ENCODE measurements at regions not wholly inside any gene's neighbourhood (a gene's known extent, or its start where the extent isn't known, plus 50 kb on each side); places are given as distances from the start of the nearest gene placed in this dataset.

DNA sequence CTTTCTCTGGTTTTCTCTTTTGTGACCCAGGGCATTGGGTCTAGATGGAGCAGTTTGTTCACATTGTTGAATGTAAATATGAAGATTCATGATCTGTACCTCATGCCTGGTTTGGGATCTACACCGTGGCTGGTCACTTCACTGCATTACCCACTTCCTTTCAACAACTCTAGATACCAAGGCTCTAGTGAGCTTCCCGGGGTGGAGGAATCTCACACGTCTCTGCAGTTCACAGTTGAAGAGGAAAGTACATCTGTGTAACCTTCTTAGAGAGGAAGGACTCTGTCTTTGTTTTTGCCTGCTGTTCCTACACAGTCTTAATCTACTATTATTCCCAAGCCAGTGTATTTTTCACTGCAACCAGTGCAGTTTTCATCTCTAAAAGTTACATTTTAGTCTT, 574.8 kb downstream of the MBD2 start:
- H3K27me3 ChIP-seq (ENCODE audit: control insufficient read depth in 5 of 5, insufficient read depth in 4 of 5, low read length in 5 of 5), result no peaks in the 10 kb centered on the region
- no peak overlapping the region for H3K4me3 ChIP-seq (ENCODE audit: low read depth in 1 of 5, low read length in 5 of 5)
- no peaks in the 10 kb centered on the region for H3K9me3 ChIP-seq (ENCODE audit: control insufficient read depth in 5 of 5, low read length in 5 of 5)
- no peak overlapping the region for H3K27ac ChIP-seq (ENCODE audit: low read depth, low read length)
- no peaks in the 10 kb centered on the region for H3K36me3 ChIP-seq (ENCODE audit: control insufficient read depth in 5 of 5, insufficient read depth in 5 of 5, low read length in 5 of 5)
- H3K9ac ChIP-seq (ENCODE audit: low read length in 5 of 5), result no peak overlapping the region
- H3K4me1 ChIP-seq (ENCODE audit: control insufficient read depth in 5 of 5, insufficient read depth in 5 of 5, low read length in 5 of 5), result no peaks in the 10 kb centered on the region

DNA sequence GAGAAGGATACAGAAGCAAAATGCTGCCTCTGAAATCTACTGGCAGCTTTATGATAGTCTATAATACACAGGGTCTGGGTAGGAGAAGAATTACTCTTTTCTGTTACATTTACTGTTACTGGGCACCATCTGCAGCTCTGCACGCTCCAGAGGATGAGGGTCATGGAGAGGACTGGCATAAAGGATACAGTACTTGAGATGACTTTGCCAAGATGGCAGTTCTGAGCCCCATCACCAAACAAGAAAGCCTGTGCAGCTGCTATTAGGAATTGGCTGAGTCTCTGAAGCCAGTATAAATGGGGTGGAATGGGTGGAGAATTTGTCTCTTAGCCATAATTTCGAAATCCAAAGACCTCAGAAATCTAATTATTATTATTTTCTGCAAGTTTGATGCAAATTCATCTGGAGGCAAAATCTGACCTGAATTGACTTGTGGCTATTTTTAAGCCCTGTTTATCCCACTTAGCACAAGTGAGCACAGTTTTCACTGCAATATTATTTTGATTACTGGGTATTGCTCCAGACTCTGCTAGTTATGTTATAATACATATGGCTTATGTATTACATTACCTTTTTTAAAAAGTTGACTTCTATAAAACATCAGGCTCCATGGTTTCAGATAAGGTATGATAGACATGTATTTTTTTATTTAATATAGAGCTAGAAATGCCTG, 579.5 kb downstream of the MBD2 start:
- H3K9ac ChIP-seq (ENCODE audit: low read length in 5 of 5), result no peak overlapping the region
- H3K4me3 ChIP-seq (ENCODE audit: low read depth in 1 of 5, low read length in 5 of 5), result no peak overlapping the region
- peaks cover 0 to under 1% (median 0%) of the 10 kb centered on the region in 5 donors for H3K9me3 ChIP-seq (ENCODE audit: control insufficient read depth in 5 of 5, low read length in 5 of 5)
- no peaks in the 10 kb centered on the region for H3K27me3 ChIP-seq (ENCODE audit: control insufficient read depth in 5 of 5, insufficient read depth in 4 of 5, low read length in 5 of 5)
- no peaks in the 10 kb centered on the region for H3K4me1 ChIP-seq (ENCODE audit: control insufficient read depth in 5 of 5, insufficient read depth in 5 of 5, low read length in 5 of 5)
- no peak overlapping the region for H3K27ac ChIP-seq (ENCODE audit: low read depth, low read length)
- no peaks in the 10 kb centered on the region for H3K36me3 ChIP-seq (ENCODE audit: control insufficient read depth in 5 of 5, insufficient read depth in 5 of 5, low read length in 5 of 5)

DNA sequence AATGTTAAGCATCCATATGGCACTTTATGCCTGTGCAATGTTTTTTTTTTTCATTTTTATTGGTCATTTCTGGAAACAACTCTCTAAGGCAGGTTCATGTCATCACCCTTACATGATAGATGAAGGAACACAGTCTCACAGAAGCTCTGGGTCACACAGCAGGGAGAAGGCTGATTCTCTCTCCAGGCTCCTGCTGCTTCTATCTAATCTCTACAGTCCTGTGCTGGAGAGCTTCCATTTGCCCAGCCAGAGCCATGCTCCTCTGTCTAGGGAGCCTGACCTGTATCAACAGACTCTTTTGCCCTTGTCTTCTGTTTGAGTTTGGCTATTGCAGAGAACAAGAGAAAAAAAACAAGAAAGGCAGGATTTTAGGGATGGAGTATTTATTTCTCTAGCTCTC, 584.8 kb downstream of the MBD2 start:
- H3K36me3 ChIP-seq (ENCODE audit: control insufficient read depth in 5 of 5, insufficient read depth in 5 of 5, low read length in 5 of 5), result no peaks in the 10 kb centered on the region
- H3K27ac ChIP-seq (ENCODE audit: low read depth, low read length), result no peak overlapping the region
- no peaks in the 10 kb centered on the region for H3K27me3 ChIP-seq (ENCODE audit: control insufficient read depth in 5 of 5, insufficient read depth in 4 of 5, low read length in 5 of 5)
- H3K4me1 ChIP-seq (ENCODE audit: control insufficient read depth in 5 of 5, insufficient read depth in 5 of 5, low read length in 5 of 5), result no peaks in the 10 kb centered on the region
- peaks cover 0 to 7% (median 2%) of the 10 kb centered on the region in 5 donors for H3K9me3 ChIP-seq (ENCODE audit: control insufficient read depth in 5 of 5, low read length in 5 of 5)
- H3K4me3 ChIP-seq (ENCODE audit: low read depth in 1 of 5, low read length in 5 of 5), result no peak overlapping the region
- H3K9ac ChIP-seq (ENCODE audit: low read length in 5 of 5), result no peak overlapping the region

DNA sequence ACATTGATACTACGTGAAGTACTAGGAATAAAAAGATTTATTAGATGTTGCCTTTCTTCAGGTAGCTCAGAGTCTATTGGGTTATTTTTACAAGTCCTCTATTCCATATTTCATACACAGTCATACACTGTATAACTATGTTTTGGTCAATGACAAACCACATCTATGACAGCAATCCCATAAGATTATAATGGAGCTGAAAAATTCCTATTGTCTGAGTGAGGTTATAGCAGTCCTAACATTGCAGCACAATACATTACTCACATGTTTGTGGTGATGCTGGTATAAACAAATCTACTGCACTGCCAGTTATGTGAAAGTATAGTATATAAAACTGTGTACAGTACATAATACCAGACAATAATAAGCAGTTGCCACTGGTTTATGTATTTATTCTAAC, 595.1 kb downstream of the MBD2 start:
- Histone ChIP-seq H3K9me3 (ENCODE audit: control insufficient read depth in 5 of 5, low read length in 5 of 5) (no peaks in the 10 kb centered on the region), H3K4me1 (ENCODE audit: control insufficient read depth in 5 of 5, insufficient read depth in 5 of 5, low read length in 5 of 5) (no peaks in the 10 kb centered on the region), H3K27me3 (ENCODE audit: control insufficient read depth in 5 of 5, insufficient read depth in 4 of 5, low read length in 5 of 5) (no peaks in the 10 kb centered on the region), H3K27ac (ENCODE audit: low read depth, low read length) (no peak overlapping the region), H3K4me3 (ENCODE audit: low read depth in 1 of 5, low read length in 5 of 5) (no peak overlapping the region), H3K9ac (ENCODE audit: low read length in 5 of 5) (no peak overlapping the region), H3K36me3 (ENCODE audit: control insufficient read depth in 5 of 5, insufficient read depth in 5 of 5, low read length in 5 of 5) (no peaks in the 10 kb centered on the region)

DNA sequence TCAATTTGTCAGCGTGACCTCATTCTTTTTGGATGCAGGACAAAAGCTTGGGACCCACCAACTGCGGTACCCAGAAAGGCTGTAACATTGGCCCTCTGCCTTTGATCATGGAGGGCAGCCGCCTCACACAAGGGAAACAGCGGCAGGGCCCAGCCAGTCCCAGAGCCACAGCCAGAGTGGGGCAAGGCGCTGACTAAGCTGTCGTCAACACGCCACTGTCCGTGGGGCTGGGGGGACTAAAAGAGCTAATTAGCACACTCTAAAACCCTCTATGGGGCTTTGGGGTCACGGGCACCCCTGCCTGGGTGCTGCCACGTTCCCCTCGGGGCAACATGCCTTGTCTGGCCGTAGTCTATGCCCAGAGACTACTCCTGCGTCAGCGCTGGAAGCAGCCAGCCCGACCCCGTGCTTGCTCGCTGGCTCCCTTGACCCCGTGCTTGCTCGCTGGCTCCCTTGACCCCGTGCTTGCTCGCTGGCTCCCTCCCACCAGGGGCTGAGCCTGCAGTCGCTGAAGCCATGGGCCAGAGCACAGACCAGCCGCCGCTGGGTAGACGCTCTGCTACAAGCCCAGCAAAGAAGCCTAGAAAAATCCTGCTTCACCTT, 598.4 kb downstream of the MBD2 start:
- Histone ChIP-seq H3K4me3 (ENCODE audit: low read depth in 1 of 5, low read length in 5 of 5) (no peak overlapping the region), H3K9ac (ENCODE audit: low read length in 5 of 5) (no peak overlapping the region), H3K36me3 (ENCODE audit: control insufficient read depth in 5 of 5, insufficient read depth in 5 of 5, low read length in 5 of 5) (no peaks in the 10 kb centered on the region), H3K27me3 (ENCODE audit: control insufficient read depth in 5 of 5, insufficient read depth in 4 of 5, low read length in 5 of 5) (no peaks in the 10 kb centered on the region), H3K9me3 (ENCODE audit: control insufficient read depth in 5 of 5, low read length in 5 of 5) (no peaks in the 10 kb centered on the region), H3K27ac (ENCODE audit: low read depth, low read length) (no peak overlapping the region), H3K4me1 (ENCODE audit: control insufficient read depth in 5 of 5, insufficient read depth in 5 of 5, low read length in 5 of 5) (no peaks in the 10 kb centered on the region)

DNA sequence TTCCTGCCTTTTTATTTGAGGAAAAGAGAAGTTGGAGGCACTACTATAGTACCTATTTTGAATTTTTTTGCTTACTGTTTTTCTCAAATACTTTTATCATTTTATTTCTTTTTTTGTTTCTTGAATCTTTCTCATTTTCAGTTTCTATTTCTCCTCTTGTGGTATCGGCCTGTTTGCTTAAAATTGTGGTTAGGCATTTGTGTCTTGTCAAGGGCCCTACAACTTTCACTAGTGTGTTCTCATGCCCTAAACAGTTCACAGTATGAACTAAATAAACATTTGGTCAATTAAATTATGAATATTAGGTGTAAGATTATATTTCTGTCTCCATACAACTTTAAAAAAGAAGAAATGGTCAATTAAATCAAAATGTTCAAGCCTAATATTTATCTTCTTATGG, 613.5 kb downstream of the MBD2 start:
- Histone ChIP-seq H3K27me3 (ENCODE audit: control insufficient read depth in 5 of 5, insufficient read depth in 4 of 5, low read length in 5 of 5) (no peaks in the 10 kb centered on the region), H3K9me3 (ENCODE audit: control insufficient read depth in 5 of 5, low read length in 5 of 5) (no peaks in the 10 kb centered on the region), H3K36me3 (ENCODE audit: control insufficient read depth in 5 of 5, insufficient read depth in 5 of 5, low read length in 5 of 5) (no peaks in the 10 kb centered on the region), H3K27ac (ENCODE audit: low read depth, low read length) (no peak overlapping the region), H3K4me3 (ENCODE audit: low read depth in 1 of 5, low read length in 5 of 5) (no peak overlapping the region), H3K4me1 (ENCODE audit: control insufficient read depth in 5 of 5, insufficient read depth in 5 of 5, low read length in 5 of 5) (no peaks in the 10 kb centered on the region), H3K9ac (ENCODE audit: low read length in 5 of 5) (no peak overlapping the region)

DNA sequence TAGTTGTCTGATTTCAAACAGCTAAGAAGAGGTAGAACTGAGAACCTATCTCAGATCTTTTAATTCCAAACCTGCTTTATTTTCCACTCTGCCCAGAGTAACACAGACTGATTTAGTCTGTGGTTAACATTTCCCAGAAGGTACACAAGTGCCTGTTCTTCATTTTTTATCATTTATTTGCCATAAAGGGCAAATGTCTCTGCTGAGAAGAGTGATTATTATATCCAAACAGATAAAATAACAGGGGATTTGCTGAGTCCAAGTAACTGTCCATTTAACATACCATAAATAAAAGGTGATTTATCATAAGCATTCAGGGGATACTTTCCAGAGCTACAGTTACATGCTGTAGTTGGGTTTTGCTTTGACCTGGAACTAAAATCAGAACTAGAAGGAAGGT, 617.7 kb downstream of the MBD2 start:
- H3K4me1 ChIP-seq (ENCODE audit: control insufficient read depth in 5 of 5, insufficient read depth in 5 of 5, low read length in 5 of 5), result no peaks in the 10 kb centered on the region
- no peak overlapping the region for H3K9ac ChIP-seq (ENCODE audit: low read length in 5 of 5)
- H3K4me3 ChIP-seq (ENCODE audit: low read depth in 1 of 5, low read length in 5 of 5), result no peak overlapping the region
- no peaks in the 10 kb centered on the region for H3K27me3 ChIP-seq (ENCODE audit: control insufficient read depth in 5 of 5, insufficient read depth in 4 of 5, low read length in 5 of 5)
- H3K27ac ChIP-seq (ENCODE audit: low read depth, low read length), result no peak overlapping the region
- no peaks in the 10 kb centered on the region for H3K36me3 ChIP-seq (ENCODE audit: control insufficient read depth in 5 of 5, insufficient read depth in 5 of 5, low read length in 5 of 5)
- no peaks in the 10 kb centered on the region for H3K9me3 ChIP-seq (ENCODE audit: control insufficient read depth in 5 of 5, low read length in 5 of 5)

DNA sequence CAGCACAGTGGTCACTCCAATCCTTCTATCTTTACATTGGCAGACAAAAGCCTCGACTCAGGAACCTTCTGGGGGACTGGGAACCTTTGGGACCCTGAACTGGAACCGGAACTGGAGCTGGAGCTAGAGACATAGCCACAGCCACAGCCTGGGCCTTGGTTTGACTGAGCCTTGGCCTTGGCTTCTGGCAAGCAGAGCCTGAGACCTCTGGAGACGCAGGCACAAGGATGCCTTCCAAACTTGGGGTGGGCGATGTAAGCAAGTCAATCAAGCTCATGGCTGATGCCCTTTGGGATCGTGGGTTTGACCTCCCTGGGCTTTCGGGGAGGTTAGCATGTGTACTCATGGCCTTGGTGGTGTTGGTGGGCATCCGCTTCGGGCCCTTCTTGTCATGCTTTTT, 619.3 kb downstream of the MBD2 start:
- Histone ChIP-seq H3K4me3 (ENCODE audit: low read depth in 1 of 5, low read length in 5 of 5) (no peak overlapping the region), H3K9ac (ENCODE audit: low read length in 5 of 5) (no peak overlapping the region), H3K27ac (ENCODE audit: low read depth, low read length) (no peak overlapping the region), H3K9me3 (ENCODE audit: control insufficient read depth in 5 of 5, low read length in 5 of 5) (no peaks in the 10 kb centered on the region), H3K4me1 (ENCODE audit: control insufficient read depth in 5 of 5, insufficient read depth in 5 of 5, low read length in 5 of 5) (no peaks in the 10 kb centered on the region), H3K36me3 (ENCODE audit: control insufficient read depth in 5 of 5, insufficient read depth in 5 of 5, low read length in 5 of 5) (no peaks in the 10 kb centered on the region), H3K27me3 (ENCODE audit: control insufficient read depth in 5 of 5, insufficient read depth in 4 of 5, low read length in 5 of 5) (no peaks in the 10 kb centered on the region)

DNA sequence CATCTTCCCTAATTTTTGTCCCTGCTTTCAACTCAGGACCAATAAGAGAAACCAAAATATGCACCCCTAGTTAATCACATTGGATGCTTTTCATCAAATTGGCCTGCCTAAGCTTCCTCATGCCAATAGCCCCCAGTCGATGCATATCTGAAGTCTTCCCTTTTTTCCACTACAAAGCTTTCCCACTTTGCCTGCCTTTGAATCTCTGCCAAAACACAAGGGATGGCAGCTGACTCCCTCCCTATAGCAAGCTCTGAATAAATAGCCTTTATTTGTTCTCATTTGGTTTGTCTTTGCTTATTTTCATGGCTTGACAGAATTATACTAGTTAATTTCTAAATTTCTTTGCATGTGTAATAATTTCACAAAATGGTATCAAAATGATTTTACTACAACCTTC, 621.2 kb downstream of the MBD2 start:
- H3K9me3 ChIP-seq (ENCODE audit: control insufficient read depth in 5 of 5, low read length in 5 of 5), result no peaks in the 10 kb centered on the region
- H3K4me1 ChIP-seq (ENCODE audit: control insufficient read depth in 5 of 5, insufficient read depth in 5 of 5, low read length in 5 of 5), result no peaks in the 10 kb centered on the region
- no peak overlapping the region for H3K4me3 ChIP-seq (ENCODE audit: low read depth in 1 of 5, low read length in 5 of 5)
- no peak overlapping the region for H3K27ac ChIP-seq (ENCODE audit: low read depth, low read length)
- no peak overlapping the region for H3K9ac ChIP-seq (ENCODE audit: low read length in 5 of 5)
- H3K27me3 ChIP-seq (ENCODE audit: control insufficient read depth in 5 of 5, insufficient read depth in 4 of 5, low read length in 5 of 5), result no peaks in the 10 kb centered on the region
- no peaks in the 10 kb centered on the region for H3K36me3 ChIP-seq (ENCODE audit: control insufficient read depth in 5 of 5, insufficient read depth in 5 of 5, low read length in 5 of 5)

DNA sequence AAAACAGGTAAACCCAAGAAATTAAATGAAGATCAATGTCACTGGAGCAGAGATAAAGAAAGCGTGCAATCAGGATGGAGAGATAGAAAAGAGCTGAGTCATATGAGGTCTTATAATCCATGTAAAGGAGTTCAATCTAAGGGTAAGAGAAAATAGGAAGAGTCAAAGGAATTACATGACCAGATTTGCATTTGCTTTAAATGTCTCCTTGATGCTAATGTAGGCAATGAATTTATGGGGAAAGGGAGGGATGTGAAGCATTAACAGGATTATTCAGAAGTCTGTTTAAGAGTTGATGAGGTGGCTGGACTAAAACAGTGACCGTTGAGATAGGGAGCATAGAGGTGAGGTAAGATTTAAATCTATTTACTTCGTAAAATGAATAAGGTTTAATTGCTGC, 623.1 kb downstream of the MBD2 start:
- H3K36me3 ChIP-seq (ENCODE audit: control insufficient read depth in 5 of 5, insufficient read depth in 5 of 5, low read length in 5 of 5), result no peaks in the 10 kb centered on the region
- H3K9ac ChIP-seq (ENCODE audit: low read length in 5 of 5), result no peak overlapping the region
- H3K27ac ChIP-seq (ENCODE audit: low read depth, low read length), result no peak overlapping the region
- no peaks in the 10 kb centered on the region for H3K27me3 ChIP-seq (ENCODE audit: control insufficient read depth in 5 of 5, insufficient read depth in 4 of 5, low read length in 5 of 5)
- no peaks in the 10 kb centered on the region for H3K4me1 ChIP-seq (ENCODE audit: control insufficient read depth in 5 of 5, insufficient read depth in 5 of 5, low read length in 5 of 5)
- H3K4me3 ChIP-seq (ENCODE audit: low read depth in 1 of 5, low read length in 5 of 5), result no peak overlapping the region
- no peaks in the 10 kb centered on the region for H3K9me3 ChIP-seq (ENCODE audit: control insufficient read depth in 5 of 5, low read length in 5 of 5)
